PC-3 (cell line): ENCODE measurements at regions not wholly inside any gene's neighbourhood (a gene's known extent, or its start where the extent isn't known, plus 50 kb on each side); places are given as distances from the start of the nearest gene placed in this dataset.

Experiments
- ATAC-seq: fragments of 200-7000 bp; cut with Tn5 transposase; 2 replicates; pipeline ENCODE4 v1.9.1; 2020; ENCODE audit warnings: mild to moderate bottlenecking, moderate library complexity
- BruUV-seq: library from RNA; stranded (reverse); fragments of 400-500 nt; replicated peaks from 2 replicates; lab custom pipeline; 2021; lab: Mats Ljungman, UMichigan
- CTCF ChIA-PET: fragments of 300-600 bp; sonication (Branson Sonifier 250); formaldehyde crosslinking; loops from one replicate; lab custom pipeline; 2022; ENCODE audit warnings: antibody characterized with exemption; lab: Charles Lee
- POLR2A ChIA-PET: fragments of 300-600 bp; sonication (Branson Sonifier 250); formaldehyde crosslinking; loops from one replicate; lab custom pipeline; 2022; ENCODE audit warnings: antibody characterized with exemption; ENCODE audit not compliant: unreplicated experiment; lab: Charles Lee
- DNase-seq: peaks from one replicate; pipeline ENCODE4 v3.0.0-alpha.2; 2015
- H2AFZ ChIP-seq: fragments of 300-600 bp; sonication (generic); 2 replicates; pipeline ENCODE4 v1.6.0; 2016; ENCODE audit warnings: antibody characterized with exemption, low read length
- H3F3A ChIP-seq: fragments of 300-600 bp; sonication (generic); one replicate; pipeline ENCODE4 v1.6.0; 2017; ENCODE audit warnings: antibody characterized with exemption, low read length, control low read depth, mild to moderate bottlenecking; ENCODE audit not compliant: unreplicated experiment
- H3K27ac ChIP-seq: fragments of 300-600 bp; sonication (generic); 2 replicates; pipeline ENCODE4 v1.5.1; 2016; ENCODE audit warnings: mild to moderate bottlenecking, low read length
- H3K27me3 ChIP-seq: fragments of 300-600 bp; sonication (generic); 2 replicates; pipeline ENCODE4 v1.6.1; 2016; ENCODE audit warnings: low read length, mixed read lengths
- H3K36me3 ChIP-seq: fragments of 300-600 bp; sonication (generic); 2 replicates; pipeline ENCODE4 v1.6.1; 2016; ENCODE audit warnings: low read depth, mixed run types, low read length, mixed read lengths
- H3K4me1 ChIP-seq: fragments of 300-600 bp; sonication (generic); 2 replicates; pipeline ENCODE4 v1.5.1; 2016; ENCODE audit warnings: low read length; ENCODE audit not compliant: insufficient read depth
- H3K4me2 ChIP-seq: fragments of 300-600 bp; sonication (generic); 2 replicates; pipeline ENCODE4 v1.6.0; 2016; ENCODE audit warnings: low read length
- H3K4me3 ChIP-seq: fragments of 300-600 bp; sonication (generic); 2 replicates; pipeline ENCODE4 v1.5.1; 2016; ENCODE audit warnings: mild to moderate bottlenecking, low read length, mixed read lengths
- H3K79me2 ChIP-seq: fragments of 300-600 bp; sonication (generic); 2 replicates; pipeline ENCODE4 v1.6.1; 2017; ENCODE audit warnings: low read length, mixed read lengths
- H3K9ac ChIP-seq: fragments of 300-600 bp; sonication (generic); 2 replicates; pipeline ENCODE4 v1.6.0; 2016; ENCODE audit warnings: mild to moderate bottlenecking, low read length
- H3K9me2 ChIP-seq: fragments of 300-600 bp; sonication (generic); replicated peaks from 2 replicates; pipeline ENCODE4 v1.6.1; 2016; ENCODE audit warnings: mixed run types, low read length, mixed read lengths
- H3K9me3 ChIP-seq: fragments of 300-600 bp; sonication (generic); 2 replicates; pipeline ENCODE4 v1.6.1; 2016; ENCODE audit warnings: low read length, mixed read lengths
- H4K20me1 ChIP-seq: fragments of 300-600 bp; sonication (generic); 2 replicates; pipeline ENCODE4 v1.6.1; 2016; ENCODE audit warnings: low read length, mixed read lengths
- CTCF ChIP-seq: fragments of 300-600 bp; sonication (generic); conservative IDR thresholded peaks from 2 replicates; pipeline ENCODE4 v1.5.1; 2017; ENCODE audit warnings: antibody characterized with exemption, low read depth, mild to moderate bottlenecking, low read length
- EZH2 ChIP-seq: fragments of 300-600 bp; sonication (generic); IDR thresholded peaks from one replicate; pipeline ENCODE4 v1.6.1; 2017; ENCODE audit warnings: antibody characterized with exemption, mild to moderate bottlenecking, low read length; ENCODE audit not compliant: unreplicated experiment
- EZH2phosphoT487 ChIP-seq: fragments of 300-600 bp; sonication (generic); IDR thresholded peaks from 2 replicates; pipeline ENCODE4 v1.6.1; 2018; ENCODE audit warnings: mild to moderate bottlenecking, antibody characterized with exemption, low read length, borderline replicate concordance
- intact Hi-C: fragments of 100-400 bp; cut with micrococcal nuclease; formaldehyde crosslinking; loops from 2 replicates; pipeline ENCODE4 v1.9.0; 2023

GRCh38 chr11:131129474-131129873, 213.2 kb upstream of the SNX19 start:
- TF ChIP-seq EZH2phosphoT487 (no peak), CTCF (no peak), EZH2 (no peak)
- ChIA-PET CTCF (no interaction called here), POLR2A (no interaction called here)
- no peak overlapping the region for H3K4me3 ChIP-seq
- DNase-seq (no peak), ATAC-seq (no peak)
- H3K4me1 ChIP-seq, result no peaks in the 10 kb centered on the region
- no peaks in the 10 kb centered on the region for H3K9me2 ChIP-seq
- no peak overlapping the region for H3K27ac ChIP-seq
- no peaks in the 10 kb centered on the region for H3K36me3 ChIP-seq
- no TSS peak for BruUV-seq
- H3K79me2 ChIP-seq, result no peaks in the 10 kb centered on the region
- H2AFZ ChIP-seq, result no peak overlapping the region
- H3K4me2 ChIP-seq, result no peak overlapping the region
- intact Hi-C loops, result no loop called here
- no peaks in the 10 kb centered on the region for H4K20me1 ChIP-seq
- no peak overlapping the region for H3K9ac ChIP-seq
- H3K9me3 ChIP-seq, result peaks cover 19% of the 10 kb centered on the region; the same call in 1 of the 2 replicates
- peaks cover 22% of the 10 kb centered on the region; the same call in 1 of the 2 replicates for H3K27me3 ChIP-seq
- no peaks in the 10 kb centered on the region for H3F3A ChIP-seq

GRCh38 chr11:131135611-131136010, 219.3 kb upstream of the SNX19 start:
- H2AFZ ChIP-seq, result no peak overlapping the region
- no peak overlapping the region for H3K4me3 ChIP-seq
- no peaks in the 10 kb centered on the region for H3K4me1 ChIP-seq
- H3K27ac ChIP-seq, result no peak overlapping the region
- TF ChIP-seq CTCF (no peak), EZH2phosphoT487 (no peak), EZH2 (no peak)
- H3K9me2 ChIP-seq, result no peaks in the 10 kb centered on the region
- no peaks in the 10 kb centered on the region for H3K79me2 ChIP-seq
- H3K9ac ChIP-seq, result no peak overlapping the region
- ChIA-PET CTCF (no interaction called here), POLR2A (no interaction called here)
- ATAC-seq (no peak), DNase-seq (no peak)
- H4K20me1 ChIP-seq, result no peaks in the 10 kb centered on the region
- H3K36me3 ChIP-seq, result no peaks in the 10 kb centered on the region
- intact Hi-C loops, result no loop called here
- H3K9me3 ChIP-seq, result no peaks in the 10 kb centered on the region
- peaks cover 49% of the 10 kb centered on the region for H3K27me3 ChIP-seq
- H3K4me2 ChIP-seq, result no peak overlapping the region
- H3F3A ChIP-seq, result no peaks in the 10 kb centered on the region
- no TSS peak for BruUV-seq

- BruUV-seq, result no TSS peak
- POLR2A ChIA-PET, result no interaction called here
Measured at GRCh38 chr11:131136486-131136885, 220.2 kb upstream of the SNX19 start.

More at GRCh38 chr11:131136486-131136885, 220.2 kb upstream of the SNX19 start:
- no peaks in the 10 kb centered on the region for H3K36me3 ChIP-seq
- H3K4me1 ChIP-seq, result no peaks in the 10 kb centered on the region
- H3K9me2 ChIP-seq, result no peaks in the 10 kb centered on the region
- intact Hi-C loops, result no loop called here
- H3K4me3 ChIP-seq, result no peak overlapping the region
- peak; percentile 19 for DNase-seq
- no peak overlapping the region for H3K9ac ChIP-seq
- peaks cover 49% of the 10 kb centered on the region for H3K27me3 ChIP-seq
- no peak overlapping the region for H2AFZ ChIP-seq
- no peaks in the 10 kb centered on the region for H4K20me1 ChIP-seq
- no peaks in the 10 kb centered on the region for H3K79me2 ChIP-seq
- TF ChIP-seq EZH2, result no peak
- TF ChIP-seq CTCF, result no peak
- no peak for TF ChIP-seq EZH2phosphoT487
- ATAC-seq, result no peak
- no peak overlapping the region for H3K27ac ChIP-seq
- no peaks in the 10 kb centered on the region for H3K9me3 ChIP-seq
- CTCF ChIA-PET, result no interaction called here
- H3F3A ChIP-seq, result no peaks in the 10 kb centered on the region
- no peak overlapping the region for H3K4me2 ChIP-seq
